Calu3 (cell line): ENCODE measurements at regions not wholly inside any gene's neighbourhood (a gene's known extent, or its start where the extent isn't known, plus 50 kb on each side); places are given as distances from the start of the nearest gene placed in this dataset.

Source experiments
- BruUV-seq: library from RNA; stranded (reverse); fragments of 400-500 nt; replicated peaks from 2 replicates; lab custom pipeline; 2021; lab: Mats Ljungman, UMichigan
- CTCF ChIA-PET: fragments of 300-600 bp; sonication (Branson Sonifier 250); formaldehyde crosslinking; loops from one replicate; lab custom pipeline; 2022; ENCODE audit warnings: antibody characterized with exemption; lab: Charles Lee
- DNase-seq: peaks from one replicate; pipeline ENCODE4 v3.0.0; 2022
- H3K27ac Mint-ChIP-seq: one replicate; pipeline ENCODE4 v1.8.0; 2022; ENCODE audit warnings: mixed read lengths; ENCODE audit not compliant: unreplicated experiment
- H3K27me3 Mint-ChIP-seq: one replicate; pipeline ENCODE4 v1.8.0; 2022; ENCODE audit warnings: mixed read lengths; ENCODE audit not compliant: unreplicated experiment
- H3K36me3 Mint-ChIP-seq: one replicate; pipeline ENCODE4 v1.8.0; 2022; ENCODE audit warnings: mild to moderate bottlenecking, moderate library complexity, mixed read lengths; ENCODE audit not compliant: insufficient read depth, unreplicated experiment
- H3K4me1 Mint-ChIP-seq: one replicate; pipeline ENCODE4 v1.8.0; 2022; ENCODE audit warnings: mild to moderate bottlenecking, low read depth, mixed read lengths; ENCODE audit not compliant: unreplicated experiment
- H3K4me3 Mint-ChIP-seq: one replicate; pipeline ENCODE4 v1.8.0; 2022; ENCODE audit warnings: mild to moderate bottlenecking, low read depth, moderate library complexity, mixed read lengths; ENCODE audit not compliant: unreplicated experiment
- H3K9me3 Mint-ChIP-seq: one replicate; pipeline ENCODE4 v1.8.0; 2022; ENCODE audit warnings: low read depth, mixed read lengths; ENCODE audit not compliant: unreplicated experiment
- CTCF ChIP-seq: fragments of 200-600 bp; IDR thresholded peaks from one replicate; pipeline ENCODE4 v1.8.0; 2022; ENCODE audit warnings: antibody characterized with exemption; ENCODE audit not compliant: unreplicated experiment
- intact Hi-C: fragments of 100-400 bp; cut with micrococcal nuclease; formaldehyde crosslinking; loops from one replicate; pipeline ENCODE4 v1.10.0; 2022; ENCODE audit not compliant: unreplicated experiment

- Mint-ChIP-seq H3K9me3 (no peaks in the 10 kb centered on the region), H3K27ac (no peak overlapping the region), H3K36me3 (no peaks in the 10 kb centered on the region), H3K27me3 (no peaks in the 10 kb centered on the region), H3K4me3 (no peak overlapping the region), H3K4me1 (no peaks in the 10 kb centered on the region)
- TF ChIP-seq CTCF, result no peak
- no TSS peak for BruUV-seq
- intact Hi-C loops, result no loop called here
- CTCF ChIA-PET, result no interaction called here
- no peak for DNase-seq
Observed at GRCh38 chr18:75339936-75340605, 87.4 kb downstream of the SMIM21 start.
